IMR-90 (cell line): ENCODE measurements at regions not wholly inside any gene's neighbourhood (a gene's known extent, or its start where the extent isn't known, plus 50 kb on each side); places are given as distances from the start of the nearest gene placed in this dataset.
"Not testable (repeated sequence)": the region's sequence is repeated elsewhere in the genome, so short reads cannot be mapped to it uniquely, and the experiment has no call there.

Experiments
- ATAC-seq: fragments of 200-7000 bp; cut with Tn5 transposase; 2 replicates; pipeline ENCODE4 v1.9.1; 2020; ENCODE audit warnings: low read depth, mild to moderate bottlenecking, moderate library complexity
- BruUV-seq: library from RNA; stranded (reverse); fragments of 400-500 nt; replicated peaks from 2 replicates; lab custom pipeline; 2021; lab: Mats Ljungman, UMichigan
- CTCF ChIA-PET: fragments of 300-600 bp; formaldehyde crosslinking; extraction: SDS; loops from one replicate; lab custom pipeline; 2021; ENCODE audit warnings: antibody characterized with exemption; lab: Yijun Ruan, JAX
- POLR2A ChIA-PET: fragments of 300-600 bp; sonication (Branson Sonifier 250); formaldehyde crosslinking; loops from one replicate; lab custom pipeline; 2022; ENCODE audit warnings: antibody characterized with exemption; ENCODE audit not compliant: unreplicated experiment; lab: Charles Lee
- DNase-seq: peaks from one replicate; pipeline ENCODE4 v3.0.0; 2013
- H2AFZ ChIP-seq: replicated peaks from 2 replicates; pipeline ENCODE3; 2013; ENCODE audit warnings: low read length, mild to moderate bottlenecking; ENCODE audit not compliant: poor library complexity
- H2AK5ac ChIP-seq: 2 replicates; pipeline ENCODE4 v1.6.1; 2013; ENCODE audit warnings: low read depth, low read length, inconsistent platforms
- H2AK9ac ChIP-seq: replicated peaks from 2 replicates; pipeline ENCODE3; 2013; ENCODE audit warnings: mild to moderate bottlenecking, low read depth, low read length, moderate library complexity; ENCODE audit not compliant: poor library complexity
- H2BK120ac ChIP-seq: 2 replicates; pipeline ENCODE4 v1.6.1; 2013; ENCODE audit warnings: low read depth, low read length, inconsistent platforms
- H2BK15ac ChIP-seq: 3 replicates; pipeline ENCODE4 v1.6.1; 2013; ENCODE audit warnings: low read depth, low read length, inconsistent platforms
- H2BK20ac ChIP-seq: 2 replicates; pipeline ENCODE4 v1.6.1; 2013; ENCODE audit warnings: low read depth, mild to moderate bottlenecking, inconsistent platforms, low read length, moderate library complexity
- H2BK5ac ChIP-seq: 2 replicates; pipeline ENCODE4 v1.6.1; 2013; ENCODE audit warnings: mild to moderate bottlenecking, low read depth, low read length, inconsistent platforms; ENCODE audit not compliant: poor library complexity, severe bottlenecking
- H3K14ac ChIP-seq: replicated peaks from 2 replicates; pipeline ENCODE4 v1.6.1; 2013; ENCODE audit warnings: low read depth, low read length, inconsistent platforms
- H3K18ac ChIP-seq: 2 replicates; pipeline ENCODE4 v1.6.1; 2013; ENCODE audit warnings: low read depth, low read length, control low read depth
- H3K23ac ChIP-seq: 2 replicates; pipeline ENCODE4 v1.6.1; 2013; ENCODE audit warnings: low read depth, low read length, inconsistent platforms
- H3K27ac ChIP-seq: 2 replicates; pipeline ENCODE4 v1.5.1; 2013; ENCODE audit warnings: mild to moderate bottlenecking, control low read depth, low read length; ENCODE audit not compliant: insufficient read depth
- H3K27me3 ChIP-seq: 2 replicates; pipeline ENCODE4 v1.6.1; 2013; ENCODE audit warnings: low read length; ENCODE audit not compliant: control insufficient read depth, insufficient read depth
- H3K36me3 ChIP-seq: 2 replicates; pipeline ENCODE4 v1.6.1; 2013; ENCODE audit warnings: low read length, mixed read lengths; ENCODE audit not compliant: control insufficient read depth, insufficient read depth
- H3K4ac ChIP-seq: 2 replicates; pipeline ENCODE4 v1.6.1; 2013; ENCODE audit warnings: low read depth, low read length, inconsistent platforms
- H3K4me1 ChIP-seq: 2 replicates; pipeline ENCODE4 v1.6.1; 2013; ENCODE audit warnings: low read length, mixed read lengths; ENCODE audit not compliant: control insufficient read depth, insufficient read depth
- H3K4me2 ChIP-seq: 2 replicates; pipeline ENCODE4 v1.6.1; 2013; ENCODE audit warnings: low read depth, mild to moderate bottlenecking, control low read depth, low read length, moderate library complexity
- H3K4me3 ChIP-seq: 2 replicates; pipeline ENCODE4 v1.5.1; 2013; ENCODE audit warnings: low read depth, mild to moderate bottlenecking, control low read depth, low read length, moderate library complexity; ENCODE audit not compliant: insufficient read depth
- H3K56ac ChIP-seq: 2 replicates; pipeline ENCODE4 v1.6.1; 2013; ENCODE audit warnings: low read length, inconsistent platforms; ENCODE audit not compliant: insufficient read depth; ENCODE audit errors: extremely low read depth
- H3K79me1 ChIP-seq, 2 experiments: 2 replicates each; pipeline ENCODE4 v1.6.1; 2013; ENCODE audit warnings: low read length in 2 of 2, inconsistent platforms in 1 of 2, low read depth in 1 of 2
- H3K9ac ChIP-seq: 2 replicates; pipeline ENCODE4 v1.6.1; 2013; ENCODE audit warnings: low read depth, low read length, control low read depth
- H3K9me1 ChIP-seq: 2 replicates; pipeline ENCODE4 v1.6.1; 2013; ENCODE audit warnings: low read length, inconsistent platforms; ENCODE audit not compliant: insufficient read depth
- H3K9me3 ChIP-seq: 2 replicates; pipeline ENCODE4 v1.6.1; 2013; ENCODE audit warnings: low read length; ENCODE audit not compliant: control insufficient read depth, insufficient read depth
- H4K20me1 ChIP-seq: 2 replicates; pipeline ENCODE4 v1.6.1; 2013; ENCODE audit warnings: low read length, inconsistent platforms; ENCODE audit not compliant: insufficient read depth
- H4K5ac ChIP-seq: 2 replicates; pipeline ENCODE4 v1.6.1; 2013; ENCODE audit warnings: mild to moderate bottlenecking, low read depth, low read length, control low read depth
- H4K8ac ChIP-seq, 2 experiments: 2 replicates each; pipeline ENCODE4 v1.6.1; 2013; ENCODE audit warnings: low read depth in 2 of 2, low read length in 2 of 2, control low read depth in 1 of 2, inconsistent platforms in 1 of 2
- H4K91ac ChIP-seq: 2 replicates; pipeline ENCODE4 v1.6.1; 2013; ENCODE audit warnings: low read depth, low read length, inconsistent platforms; ENCODE audit not compliant: insufficient read depth
- BHLHE40 ChIP-seq: fragments of 150-350 bp; IDR thresholded peaks from 2 replicates; pipeline ENCODE4 v1.6.1; 2016; ENCODE audit warnings: mild to moderate bottlenecking, low read depth, low read length
- RFX5 ChIP-seq: IDR thresholded peaks from 2 replicates; pipeline ENCODE4 v1.8.0; 2012; ENCODE audit warnings: low read depth, mild to moderate bottlenecking, low read length, moderate library complexity
- WGBS, 2 experiments: methylation state at CpG; one replicate each; pipeline versions ENCODE4 v1.1.5 to v1.1.7; 2013; ENCODE audit warnings: missing lambda C conversion rate in 2 of 2; ENCODE audit not compliant: insufficient read length in 1 of 2; ENCODE audit errors: extremely low coverage in 2 of 2; 5-methylcytosine and 5-hydroxymethylcytosine counted together
- dilution Hi-C: fragments of 300-500 bp; cut with HindIII; formaldehyde crosslinking; loops from one replicate; pipeline ENCODE4 v1.14.3; 2018; ENCODE audit warnings: low sequenced_read_pairs; ENCODE audit not compliant: unreplicated experiment
- in situ Hi-C: fragments of 300-500 bp; cut with MboI; formaldehyde crosslinking; loops from 3 replicates; pipeline ENCODE4 v1.14.3; 2019; ENCODE audit warnings: low sequenced_read_pairs, inconsistent platforms, mixed read lengths
- intact Hi-C: fragments of 100-400 bp; cut with micrococcal nuclease; formaldehyde crosslinking; loops from 2 replicates; pipeline ENCODE4 v1.10.0; 2022

GRCh38 chr3:23136054-23136453, 67.1 kb upstream of the UBE2E2 start:
- ATAC-seq: no peak
- H3K27ac ChIP-seq: no peak overlapping the region
- no TSS peak for BruUV-seq
- H2AK5ac ChIP-seq: no peak overlapping the region
- no peak for TF ChIP-seq RFX5
- TF ChIP-seq BHLHE40: no peak
- no peak overlapping the region for H2BK20ac ChIP-seq
- no peak overlapping the region for H2AFZ ChIP-seq
- no peaks in the 10 kb centered on the region for H4K20me1 ChIP-seq
- ChIA-PET POLR2A (no interaction called here), CTCF (no interaction called here)
- H2BK15ac ChIP-seq: no peak overlapping the region
- H3K9me1 ChIP-seq: no peaks in the 10 kb centered on the region
- DNase-seq: no peak
- WGBS, 2 experiments: no CpG with 5 or more reads among the region's 2 CpGs
- H3K4me2 ChIP-seq: no peak overlapping the region
- in situ Hi-C loops (no loop called here), intact Hi-C loops (no loop called here), dilution Hi-C loops (no loop called here)
- H3K27me3 ChIP-seq: no peaks in the 10 kb centered on the region
- H3K23ac ChIP-seq: no peak overlapping the region
- H4K5ac ChIP-seq: no peak overlapping the region
- H3K79me1 ChIP-seq: no peaks in the 10 kb centered on the region
- H3K56ac ChIP-seq: no peak overlapping the region
- H4K8ac ChIP-seq: no peak overlapping the region
- no peaks in the 10 kb centered on the region for H3K36me3 ChIP-seq
- no peak overlapping the region for H2BK120ac ChIP-seq
- no peak overlapping the region for H3K14ac ChIP-seq
- H3K4ac ChIP-seq: no peak overlapping the region
- no peak overlapping the region for H3K4me3 ChIP-seq
- no peak overlapping the region for H2BK5ac ChIP-seq
- H3K9me3 ChIP-seq: no peaks in the 10 kb centered on the region
- H4K91ac ChIP-seq: no peak overlapping the region
- no peak overlapping the region for H3K9ac ChIP-seq
- H3K18ac ChIP-seq: no peak overlapping the region
- H3K4me1 ChIP-seq: no peaks in the 10 kb centered on the region
- H2AK9ac ChIP-seq: no peak overlapping the region

DNA sequence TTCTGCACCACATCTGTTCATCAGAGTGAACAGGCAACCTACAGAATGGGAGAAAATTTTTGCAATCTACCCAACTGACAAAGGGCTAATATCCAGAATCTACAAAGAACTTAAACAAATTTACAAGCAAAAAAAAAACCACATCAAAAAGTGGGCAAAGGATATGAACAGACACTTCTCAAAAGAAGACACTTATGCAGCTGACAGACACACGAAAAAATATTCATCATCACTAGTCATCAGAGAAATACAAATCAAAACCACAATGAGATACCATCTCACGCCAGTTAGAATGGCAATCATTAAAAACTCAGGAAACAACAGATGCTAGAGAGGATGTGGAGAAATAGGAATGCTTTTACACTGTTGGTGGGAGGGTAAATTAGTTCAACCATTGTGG, 59.1 kb upstream of the UBE2E2 start:
- H3K27me3 ChIP-seq, H3K9ac ChIP-seq, CTCF ChIA-PET, H3K14ac ChIP-seq, DNase-seq, H3K36me3 ChIP-seq, H2BK20ac ChIP-seq, BruUV-seq, H2BK120ac ChIP-seq, H2BK5ac ChIP-seq, dilution Hi-C loops, intact Hi-C loops, H3K4me2 ChIP-seq, H3K18ac ChIP-seq, H2AK5ac ChIP-seq, H4K8ac ChIP-seq, ATAC-seq, H3K9me3 ChIP-seq, H3K4me3 ChIP-seq, in situ Hi-C loops, H4K91ac ChIP-seq, H2AFZ ChIP-seq, H4K20me1 ChIP-seq, H4K5ac ChIP-seq, H3K23ac ChIP-seq, H2BK15ac ChIP-seq, H3K79me1 ChIP-seq, POLR2A ChIA-PET, H3K56ac ChIP-seq, H2AK9ac ChIP-seq, H3K4ac ChIP-seq, H3K27ac ChIP-seq, H3K4me1 ChIP-seq, H3K9me1 ChIP-seq: not testable (repeated sequence)
- no CpG with 5 or more reads among the region's 2 CpGs for WGBS, 2 experiments
